HG02981 (cell line): ENCODE measurements at regions not wholly inside any gene's neighbourhood (a gene's known extent, or its start where the extent isn't known, plus 50 kb on each side); places are given as distances from the start of the nearest gene placed in this dataset.
A peak's percentile ranks its signal among the peaks of the same experiment; 100 is the strongest.

ENCODE experiments used
- ATAC-seq: cut with Tn5 transposase; IDR thresholded peaks from one replicate; pipeline ENCODE4 v1.9.1; 2021; ENCODE audit warnings: mild to moderate bottlenecking, moderate library complexity; ENCODE audit not compliant: unreplicated experiment

GRCh38 chr1:234976861-234977680, 151.6 kb downstream of the TOMM20 start:
- no peak for ATAC-seq

- no peak for ATAC-seq
Observed at GRCh38 chr1:234975941-234976860, 152.4 kb downstream of the TOMM20 start.

- ATAC-seq = no peak
Observed at GRCh38 chr1:234975122-234975940, 153.3 kb downstream of the TOMM20 start.

- ATAC-seq = no peak
Observed at GRCh38 chr1:234973426-234974250, 155.0 kb downstream of the TOMM20 start.

- ATAC-seq = no peak
Observed at GRCh38 chr1:234972411-234973191, 156.0 kb downstream of the TOMM20 start.

GRCh38 chr1:234971586-234972297, 156.9 kb downstream of the TOMM20 start:
- ATAC-seq = no peak

- ATAC-seq = no peak
Observed at GRCh38 chr1:234970731-234971476, 157.7 kb downstream of the TOMM20 start.

GRCh38 chr1:234970401-234970730, 158.3 kb downstream of the TOMM20 start:
- ATAC-seq = no peak

- no peak for ATAC-seq
Observed at GRCh38 chr1:234969581-234970400, 158.8 kb downstream of the TOMM20 start.

- ATAC-seq = no peak
Observed at GRCh38 chr1:234969011-234969441, 159.6 kb downstream of the TOMM20 start.

- no peak for ATAC-seq
Observed at GRCh38 chr1:234968451-234968850, 160.2 kb downstream of the TOMM20 start.

GRCh38 chr1:234967121-234967520, 161.5 kb downstream of the TOMM20 start:
- no peak for ATAC-seq

GRCh38 chr1:234965111-234965510, 163.5 kb downstream of the TOMM20 start:
- ATAC-seq = no peak

- no peak for ATAC-seq
Observed at GRCh38 chr1:234963904-234964702, 164.5 kb downstream of the TOMM20 start.

- peak; percentile 81 for ATAC-seq
Observed at GRCh38 chr1:234963180-234963903, 165.3 kb downstream of the TOMM20 start.
